HAP-1 (cell line): ENCODE measurements at regions not wholly inside any gene's neighbourhood (a gene's known extent, or its start where the extent isn't known, plus 50 kb on each side); places are given as distances from the start of the nearest gene placed in this dataset.

Experiments used
- DNase-seq, 2 experiments: peaks; one replicate each; pipeline ENCODE4 v3.0.0-alpha.2; 2016 to 2020; ENCODE audit warnings: low spot score in 2 of 2
- H3K27me3 ChIP-seq: fragments of 250-450 bp; sonication (Bioruptor Pico); 2 replicates; pipeline ENCODE4 v1.5.1; 2020; ENCODE audit warnings: low read depth, mild to moderate bottlenecking, moderate library complexity
- H3K36me3 ChIP-seq: fragments of 250-450 bp; sonication (Bioruptor Pico); replicated peaks from 2 replicates; pipeline ENCODE4 v1.5.1; 2020; ENCODE audit warnings: mild to moderate bottlenecking
- H3K4me1 ChIP-seq: fragments of 250-450 bp; sonication (Bioruptor Pico); 2 replicates; pipeline ENCODE4 v1.5.1; 2020; ENCODE audit warnings: mild to moderate bottlenecking
- H3K4me3 ChIP-seq: fragments of 250-450 bp; sonication (Bioruptor Pico); 2 replicates; pipeline ENCODE4 v1.5.1; 2020; ENCODE audit warnings: mild to moderate bottlenecking, moderate library complexity
- H3K9me3 ChIP-seq: fragments of 250-450 bp; sonication (Bioruptor Pico); 2 replicates; pipeline ENCODE4 v1.5.1; 2020; ENCODE audit warnings: mild to moderate bottlenecking, moderate library complexity
- in situ Hi-C: fragments of 300-500 bp; cut with MboI; formaldehyde crosslinking; loops from 3 replicates; pipeline ENCODE4 v1.14.3; 2020; ENCODE audit warnings: low sequenced_read_pairs, inconsistent platforms, mixed read lengths

- DNase-seq: no peak
- no peaks in the 10 kb centered on the region for H3K27me3 ChIP-seq
- H3K36me3 ChIP-seq: no peaks in the 10 kb centered on the region
- H3K4me3 ChIP-seq: no peak overlapping the region
- in situ Hi-C loops: no loop called here
- no peaks in the 10 kb centered on the region; the same call in 1 of the 2 replicates for H3K9me3 ChIP-seq
- peaks cover 7% of the 10 kb centered on the region for H3K4me1 ChIP-seq
These were observed 434.0 kb downstream of the FOXO1 start for GRCh38 chr13:40232311-40233040.

DNA sequence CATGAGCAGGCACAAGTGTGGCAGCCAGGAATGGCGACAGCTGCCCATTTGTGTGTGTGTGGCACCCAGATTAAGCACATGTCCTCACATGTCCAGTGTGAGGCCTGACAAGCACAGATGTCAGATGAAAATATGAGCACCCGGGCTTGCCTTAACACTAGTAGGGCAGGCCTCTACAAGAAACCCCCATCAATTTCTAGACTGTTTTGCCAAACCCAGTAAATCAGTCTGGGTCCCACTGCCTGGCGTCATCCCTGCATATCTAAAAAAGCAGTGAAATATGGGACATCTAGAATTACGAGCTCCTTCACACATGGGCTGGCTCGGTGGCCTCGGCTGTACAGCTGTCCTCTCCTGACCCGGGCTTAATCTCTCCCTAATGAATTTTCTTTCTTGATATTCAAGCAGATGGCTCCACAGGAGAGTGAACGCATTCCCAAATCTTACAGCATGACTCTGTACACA lies 432.7 kb downstream of the FOXO1 start:
- no peak overlapping the region for H3K4me3 ChIP-seq
- DNase-seq: no peak
- H3K4me1 ChIP-seq: peaks cover 2% of the 10 kb centered on the region; the same call in 1 of the 2 replicates
- in situ Hi-C loops: no loop called here
- H3K36me3 ChIP-seq: no peaks in the 10 kb centered on the region
- no peaks in the 10 kb centered on the region; the same call in 1 of the 2 replicates for H3K9me3 ChIP-seq
- H3K27me3 ChIP-seq: no peaks in the 10 kb centered on the region

DNA sequence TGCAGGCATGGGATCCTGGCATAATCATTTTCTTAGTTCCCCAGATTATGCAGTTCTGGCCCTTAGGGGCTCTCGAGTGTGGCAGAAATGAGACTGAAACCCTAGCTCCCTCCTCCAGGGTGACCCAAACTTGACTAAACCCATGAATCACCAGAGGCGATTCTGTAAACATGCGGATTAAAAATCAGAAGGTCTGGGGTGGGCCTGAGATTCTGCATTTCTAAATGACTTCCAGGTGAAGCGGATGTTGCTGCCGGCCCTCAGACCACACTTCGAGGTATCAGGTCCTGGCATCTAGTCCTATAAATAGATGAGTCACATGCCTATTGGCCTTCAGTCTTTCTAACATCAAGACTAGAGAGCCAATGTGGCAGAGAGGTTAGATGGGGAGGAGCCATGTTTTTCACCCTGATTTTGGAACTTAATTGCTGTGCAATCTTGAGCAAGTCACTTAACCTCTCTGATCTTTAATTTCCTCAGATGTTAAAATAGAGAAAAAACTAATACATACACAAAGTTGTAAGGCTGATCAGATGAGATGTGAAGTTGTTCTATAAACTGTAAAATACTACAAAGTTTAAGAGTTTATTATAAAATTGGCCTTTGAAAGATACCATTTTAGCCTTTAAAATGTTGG lies 431.2 kb downstream of the FOXO1 start:
- no peak for DNase-seq
- Histone ChIP-seq H3K36me3 (no peaks in the 10 kb centered on the region), H3K4me3 (no peak overlapping the region), H3K4me1 (peaks cover 1% of the 10 kb centered on the region; the same call in 1 of the 2 replicates), H3K9me3 (no peaks in the 10 kb centered on the region; the same call in 1 of the 2 replicates), H3K27me3 (no peaks in the 10 kb centered on the region)
- in situ Hi-C loops: no loop called here

DNA sequence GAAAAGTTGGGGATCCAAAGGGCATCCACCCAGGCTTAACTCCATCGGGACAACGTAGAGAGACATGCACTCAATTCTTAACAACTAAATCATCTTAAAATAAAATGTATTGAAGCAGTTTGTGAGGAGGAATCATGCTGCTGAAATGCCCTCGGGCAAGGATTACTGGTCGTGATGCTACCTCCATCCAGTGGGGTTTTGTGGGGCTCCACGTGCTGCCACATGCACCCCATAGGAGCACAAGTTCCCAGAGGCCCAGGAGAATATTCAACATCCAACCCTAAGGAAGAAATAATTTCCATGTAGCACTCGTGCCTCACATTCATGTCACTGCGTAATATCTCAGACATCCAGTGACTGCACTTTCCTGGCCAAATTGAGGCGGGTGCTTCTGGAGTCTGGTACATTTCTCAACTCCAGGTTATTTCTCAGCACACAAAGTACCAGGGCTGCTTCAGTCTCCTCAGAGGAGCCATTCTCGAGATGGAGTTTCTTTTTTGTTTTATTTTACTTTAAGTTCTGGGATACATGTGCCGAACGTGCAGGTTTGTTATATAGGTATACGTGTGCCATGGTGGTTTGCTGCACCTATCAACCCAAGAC lies 429.8 kb downstream of the FOXO1 start:
- Histone ChIP-seq H3K4me1 (peaks cover 8% of the 10 kb centered on the region), H3K27me3 (no peaks in the 10 kb centered on the region), H3K4me3 (no peak overlapping the region), H3K36me3 (no peaks in the 10 kb centered on the region), H3K9me3 (no peaks in the 10 kb centered on the region)
- DNase-seq: no peak
- in situ Hi-C loops: no loop called here

DNA sequence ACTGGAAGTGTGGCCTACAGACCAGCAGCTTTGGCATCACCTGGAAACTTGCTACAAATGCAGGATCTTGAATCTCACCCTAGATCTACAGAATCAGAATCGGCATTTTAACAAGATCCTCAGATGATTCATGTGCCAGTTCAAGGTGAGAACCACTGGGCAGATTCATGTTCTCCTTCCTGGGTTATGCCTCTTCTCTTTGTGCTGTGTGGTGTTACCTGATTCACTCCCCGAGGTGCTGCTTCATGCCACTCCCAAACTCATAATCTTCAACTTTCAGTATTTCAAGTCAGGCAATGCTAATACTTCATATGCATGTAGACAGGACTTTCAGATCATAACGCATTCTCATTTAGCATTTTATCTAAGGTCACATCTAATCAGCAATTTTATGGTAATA lies 427.7 kb downstream of the FOXO1 start:
- Histone ChIP-seq H3K4me3 (no peak overlapping the region), H3K27me3 (no peaks in the 10 kb centered on the region), H3K9me3 (no peaks in the 10 kb centered on the region), H3K4me1 (peaks cover 8% of the 10 kb centered on the region), H3K36me3 (no peaks in the 10 kb centered on the region)
- in situ Hi-C loops: no loop called here
- DNase-seq: no peak

GRCh38 chr13:40240293-40240692 lies 426.1 kb downstream of the FOXO1 start:
- Histone ChIP-seq H3K36me3 (no peaks in the 10 kb centered on the region), H3K27me3 (no peaks in the 10 kb centered on the region), H3K4me1 (peaks cover 8% of the 10 kb centered on the region), H3K9me3 (no peaks in the 10 kb centered on the region), H3K4me3 (no peak overlapping the region)
- no peak for DNase-seq
- in situ Hi-C loops: no loop called here

DNA sequence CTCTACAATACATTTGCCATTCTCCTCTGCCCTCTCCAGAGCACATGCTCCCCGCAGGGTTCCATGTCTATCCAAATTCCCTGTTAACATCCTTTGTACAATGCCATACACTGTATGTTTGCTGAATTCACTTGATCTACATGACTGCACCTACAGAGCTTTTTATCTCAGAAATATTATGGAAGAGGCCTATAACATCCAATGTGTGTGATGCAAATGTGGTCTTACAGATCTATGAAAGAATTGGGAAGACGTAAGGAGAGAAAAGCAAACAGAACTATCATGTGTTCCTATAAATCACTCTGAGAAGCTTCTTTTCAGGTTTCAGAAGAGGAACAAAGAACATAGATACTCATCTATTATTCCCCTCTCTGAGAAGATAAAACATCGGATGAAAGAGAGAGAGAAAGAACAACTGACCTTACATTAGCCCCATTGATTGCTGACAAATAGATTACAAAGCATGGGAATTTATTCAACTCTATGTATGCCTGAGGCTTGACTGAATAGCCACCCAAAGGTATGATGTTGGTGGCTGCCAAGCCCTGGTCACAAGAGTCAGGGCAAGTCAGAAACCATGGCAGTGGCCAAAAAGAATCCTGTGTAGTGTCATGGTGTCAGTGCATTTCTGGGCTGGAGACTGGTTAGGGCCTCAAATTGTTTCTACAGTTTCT lies 425.2 kb downstream of the FOXO1 start:
- peaks cover 8% of the 10 kb centered on the region for H3K4me1 ChIP-seq
- H3K27me3 ChIP-seq: no peaks in the 10 kb centered on the region
- H3K36me3 ChIP-seq: no peaks in the 10 kb centered on the region
- no peaks in the 10 kb centered on the region for H3K9me3 ChIP-seq
- H3K4me3 ChIP-seq: no peak overlapping the region
- peak; percentile 43 to 85 for DNase-seq
- in situ Hi-C loops: no loop called here

DNA sequence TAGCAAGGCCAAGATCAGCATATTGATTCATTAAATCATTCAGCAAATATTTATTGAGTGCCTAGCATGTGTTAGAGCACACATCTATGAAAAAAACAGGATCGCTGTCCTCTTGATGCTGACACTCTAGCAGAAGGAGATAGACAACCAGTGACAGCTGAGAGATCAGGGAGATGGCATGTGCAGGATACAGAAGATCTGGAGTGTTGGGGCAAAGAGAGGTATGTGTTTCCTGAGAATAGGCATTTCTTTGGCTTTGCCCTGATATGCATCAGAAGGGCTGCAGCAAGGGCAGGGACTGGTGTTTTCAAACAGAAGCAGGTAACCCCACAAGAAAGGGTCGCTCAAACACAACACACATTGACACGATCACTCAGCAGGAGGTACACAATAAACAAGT lies 423.4 kb downstream of the FOXO1 start:
- Histone ChIP-seq H3K4me3 (no peak overlapping the region), H3K36me3 (no peaks in the 10 kb centered on the region), H3K4me1 (peaks cover 8% of the 10 kb centered on the region), H3K27me3 (no peaks in the 10 kb centered on the region), H3K9me3 (no peaks in the 10 kb centered on the region)
- no peak for DNase-seq
- in situ Hi-C loops: no loop called here

GRCh38 chr13:40243982-40244381 lies 422.5 kb downstream of the FOXO1 start:
- no peak overlapping the region for H3K4me3 ChIP-seq

GRCh38 chr13:40245567-40245966 lies 420.9 kb downstream of the FOXO1 start:
- no peaks in the 10 kb centered on the region for H3K9me3 ChIP-seq
- H3K4me3 ChIP-seq: no peak overlapping the region
- in situ Hi-C loops: no loop called here
- H3K4me1 ChIP-seq: peaks cover 4% of the 10 kb centered on the region
- no peaks in the 10 kb centered on the region for H3K27me3 ChIP-seq
- H3K36me3 ChIP-seq: no peaks in the 10 kb centered on the region
- DNase-seq: no peak

More at GRCh38 chr13:40243982-40244381, 422.5 kb downstream of the FOXO1 start:
- DNase-seq: no peak
- Histone ChIP-seq H3K36me3 (no peaks in the 10 kb centered on the region), H3K27me3 (no peaks in the 10 kb centered on the region), H3K4me1 (peaks cover 8% of the 10 kb centered on the region), H3K9me3 (no peaks in the 10 kb centered on the region)
- in situ Hi-C loops: no loop called here

DNA sequence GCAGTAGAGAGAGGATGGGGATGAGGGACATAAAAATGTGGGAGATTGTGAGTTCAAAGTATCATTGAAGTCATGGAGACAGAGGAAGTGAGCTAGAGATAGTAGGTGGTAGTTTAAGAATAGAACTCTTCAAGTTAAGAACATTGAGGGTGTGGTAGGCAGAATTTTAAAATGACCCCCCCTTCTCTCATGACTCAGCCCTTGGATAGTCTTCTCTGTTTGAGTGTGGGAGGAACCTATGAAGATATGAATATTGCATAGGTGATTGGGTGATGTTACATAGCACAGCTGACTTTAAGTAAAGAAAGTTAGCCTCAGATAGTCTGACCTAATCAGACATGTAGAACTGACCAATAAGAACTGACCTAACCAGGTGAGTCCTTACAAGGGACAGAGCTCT lies 418.6 kb downstream of the FOXO1 start:
- Histone ChIP-seq H3K4me3 (no peak overlapping the region), H3K9me3 (no peaks in the 10 kb centered on the region), H3K27me3 (no peaks in the 10 kb centered on the region), H3K4me1 (no peaks in the 10 kb centered on the region), H3K36me3 (no peaks in the 10 kb centered on the region)
- DNase-seq: no peak
- in situ Hi-C loops: no loop called here

GRCh38 chr13:40251343-40252032 lies 415.0 kb downstream of the FOXO1 start:
- H3K36me3 ChIP-seq: no peaks in the 10 kb centered on the region
- H3K27me3 ChIP-seq: no peaks in the 10 kb centered on the region
- in situ Hi-C loops: no loop called here
- H3K9me3 ChIP-seq: no peaks in the 10 kb centered on the region
- H3K4me1 ChIP-seq: no peaks in the 10 kb centered on the region
- H3K4me3 ChIP-seq: no peak overlapping the region
- DNase-seq: no peak

DNA sequence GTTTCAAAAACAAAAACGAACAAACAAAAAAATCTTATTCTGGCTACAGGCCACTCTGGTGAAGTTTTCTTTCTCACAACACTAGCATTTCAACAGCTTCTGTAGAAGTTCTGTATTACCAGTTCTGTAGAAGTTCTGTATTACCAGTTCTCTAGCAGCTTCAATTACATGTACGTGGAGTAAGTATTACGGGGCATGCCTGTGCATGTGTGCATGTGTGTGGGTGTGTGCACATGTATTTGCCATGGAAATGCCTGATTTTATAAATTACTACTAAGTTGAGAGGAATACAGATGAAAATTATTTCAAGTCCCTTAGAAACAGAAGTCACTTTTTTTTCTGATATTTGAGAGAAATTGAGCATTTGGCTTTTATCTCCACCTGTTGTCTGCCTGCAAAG lies 414.2 kb downstream of the FOXO1 start:
- Histone ChIP-seq H3K9me3 (no peaks in the 10 kb centered on the region), H3K4me1 (no peaks in the 10 kb centered on the region), H3K36me3 (no peaks in the 10 kb centered on the region), H3K27me3 (no peaks in the 10 kb centered on the region), H3K4me3 (no peak overlapping the region)
- no peak for DNase-seq
- in situ Hi-C loops: no loop called here
